ENCODE measurements at regions not wholly inside any gene's neighbourhood (a gene's known extent, or its start where the extent isn't known, plus 50 kb on each side); places are given as distances from the start of the nearest gene placed in this dataset.

GRCh38 chr3:76061654-76062053, 276.3 kb upstream of the ZNF717 start:
- no peaks in the 10 kb centered on the region for H3K4me1 ChIP-seq
- no peaks in the 10 kb centered on the region for H3K27me3 ChIP-seq
- no peak overlapping the region for H3K4me3 ChIP-seq
- DNase-seq, result no peak
- no peaks in the 10 kb centered on the region for H3K36me3 ChIP-seq
- no peaks in the 10 kb centered on the region for H3K9me3 ChIP-seq
- no peak overlapping the region for H3K27ac ChIP-seq
- TF ChIP-seq, protein P1, sequence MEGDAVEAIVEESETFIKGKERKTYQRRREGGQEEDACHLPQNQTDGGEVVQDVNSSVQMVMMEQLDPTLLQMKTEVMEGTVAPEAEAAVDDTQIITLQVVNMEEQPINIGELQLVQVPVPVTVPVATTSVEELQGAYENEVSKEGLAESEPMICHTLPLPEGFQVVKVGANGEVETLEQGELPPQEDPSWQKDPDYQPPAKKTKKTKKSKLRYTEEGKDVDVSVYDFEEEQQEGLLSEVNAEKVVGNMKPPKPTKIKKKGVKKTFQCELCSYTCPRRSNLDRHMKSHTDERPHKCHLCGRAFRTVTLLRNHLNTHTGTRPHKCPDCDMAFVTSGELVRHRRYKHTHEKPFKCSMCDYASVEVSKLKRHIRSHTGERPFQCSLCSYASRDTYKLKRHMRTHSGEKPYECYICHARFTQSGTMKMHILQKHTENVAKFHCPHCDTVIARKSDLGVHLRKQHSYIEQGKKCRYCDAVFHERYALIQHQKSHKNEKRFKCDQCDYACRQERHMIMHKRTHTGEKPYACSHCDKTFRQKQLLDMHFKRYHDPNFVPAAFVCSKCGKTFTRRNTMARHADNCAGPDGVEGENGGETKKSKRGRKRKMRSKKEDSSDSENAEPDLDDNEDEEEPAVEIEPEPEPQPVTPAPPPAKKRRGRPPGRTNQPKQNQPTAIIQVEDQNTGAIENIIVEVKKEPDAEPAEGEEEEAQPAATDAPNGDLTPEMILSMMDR (IDR thresholded peaks at IDR 0.05), result no peak
- TF ChIP-seq POLR2A (IDR thresholded peaks at IDR 0.05), result no peak

- Histone ChIP-seq H3K4me3 (no peak overlapping the region), H3K27me3 (no peaks in the 10 kb centered on the region), H3K4me1 (no peaks in the 10 kb centered on the region), H3K36me3 (no peaks in the 10 kb centered on the region), H3K9me3 (no peaks in the 10 kb centered on the region), H3K27ac (no peak overlapping the region)
- no peak for TF ChIP-seq POLR2A (IDR thresholded peaks at IDR 0.05)
- TF ChIP-seq, protein P1 (IDR thresholded peaks at IDR 0.05), result no peak
- DNase-seq, result no peak
These were observed 277.7 kb upstream of the ZNF717 start for GRCh38 chr3:76063019-76063418.

- H3K4me1 ChIP-seq, result no peaks in the 10 kb centered on the region
- H3K36me3 ChIP-seq, result no peaks in the 10 kb centered on the region
- TF ChIP-seq, protein P1 (IDR thresholded peaks at IDR 0.05), result no peak
- no peak for TF ChIP-seq POLR2A (IDR thresholded peaks at IDR 0.05)
- H3K4me3 ChIP-seq, result no peak overlapping the region
- no peaks in the 10 kb centered on the region for H3K9me3 ChIP-seq
- DNase-seq, result no peak
- H3K27me3 ChIP-seq, result no peaks in the 10 kb centered on the region
- H3K27ac ChIP-seq, result no peak overlapping the region
These were observed 278.5 kb upstream of the ZNF717 start for GRCh38 chr3:76063811-76064210.

DNA sequence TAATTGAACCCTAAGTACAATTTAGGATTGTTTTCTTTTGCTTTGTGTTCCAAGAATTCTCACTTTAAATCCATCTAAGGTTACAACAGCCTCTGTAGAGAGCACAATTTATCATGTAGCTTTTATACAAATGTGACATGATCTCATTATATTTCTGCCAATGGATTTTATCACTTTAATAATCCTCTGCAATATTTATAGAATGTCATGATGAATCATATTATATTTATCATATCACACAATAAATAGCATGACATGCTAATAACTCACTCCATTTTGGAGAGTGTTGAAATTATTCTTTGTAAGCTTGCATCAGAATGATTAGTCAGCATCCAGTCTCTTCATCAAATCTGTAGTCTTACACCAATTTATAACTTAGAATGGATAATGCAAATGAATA, 280.6 kb upstream of the ZNF717 start:
- TF ChIP-seq POLR2A (IDR thresholded peaks at IDR 0.05), result no peak
- TF ChIP-seq, protein P1 (IDR thresholded peaks at IDR 0.05), result no peak
- no peaks in the 10 kb centered on the region for H3K9me3 ChIP-seq
- DNase-seq, result no peak
- no peaks in the 10 kb centered on the region for H3K4me1 ChIP-seq
- H3K27ac ChIP-seq, result no peak overlapping the region
- no peak overlapping the region for H3K4me3 ChIP-seq
- no peaks in the 10 kb centered on the region for H3K36me3 ChIP-seq
- H3K27me3 ChIP-seq, result no peaks in the 10 kb centered on the region

DNA sequence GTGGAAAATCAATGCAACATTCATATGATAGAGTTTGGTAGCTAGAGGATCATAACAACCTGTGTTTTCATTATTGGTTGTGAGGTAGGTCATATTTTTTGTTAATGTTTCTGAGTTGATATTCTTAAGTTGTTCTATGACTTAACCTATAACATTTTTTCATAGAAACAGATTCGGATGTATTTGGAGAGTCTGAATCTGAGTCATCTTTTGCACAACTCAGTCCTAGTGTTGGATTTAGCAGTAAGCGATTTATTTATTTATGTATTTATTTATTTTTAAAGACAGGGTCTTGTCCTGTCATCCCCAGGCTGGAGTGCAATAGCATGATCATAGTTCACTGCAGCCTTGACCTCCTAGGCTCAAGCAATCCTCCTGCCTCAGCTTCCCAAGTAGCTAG, 292.8 kb upstream of the ZNF717 start:
- H3K27me3 ChIP-seq, result no peaks in the 10 kb centered on the region
- DNase-seq, result no peak
- no peak for TF ChIP-seq POLR2A (IDR thresholded peaks at IDR 0.05)
- TF ChIP-seq, protein P1 (IDR thresholded peaks at IDR 0.05), result no peak
- no peak overlapping the region for H3K4me3 ChIP-seq
- H3K4me1 ChIP-seq, result no peaks in the 10 kb centered on the region
- H3K36me3 ChIP-seq, result no peaks in the 10 kb centered on the region
- no peaks in the 10 kb centered on the region for H3K9me3 ChIP-seq
- H3K27ac ChIP-seq, result no peak overlapping the region

DNA sequence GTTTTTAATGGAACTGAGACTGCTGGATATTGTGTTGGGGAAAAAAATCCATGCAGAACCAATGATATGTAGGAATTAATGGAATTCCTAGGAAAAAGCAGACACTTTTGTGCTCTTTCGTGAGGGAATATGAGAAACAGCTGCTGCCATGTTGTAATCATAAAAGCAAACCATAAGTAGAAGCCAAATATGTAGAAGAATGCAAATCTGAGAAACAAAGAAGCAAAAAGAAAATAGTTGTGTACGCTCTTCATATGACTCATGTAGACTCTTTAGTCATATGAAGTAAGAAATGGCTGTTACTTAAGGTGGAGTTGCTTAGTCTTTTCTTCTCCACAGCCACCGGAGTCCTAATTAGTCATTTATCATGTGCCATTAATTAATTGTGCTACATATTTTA, 298.6 kb upstream of the ZNF717 start:
- no peak overlapping the region for H3K27ac ChIP-seq
- no peaks in the 10 kb centered on the region for H3K27me3 ChIP-seq
- no peaks in the 10 kb centered on the region for H3K36me3 ChIP-seq
- DNase-seq, result no peak
- H3K9me3 ChIP-seq, result no peaks in the 10 kb centered on the region
- H3K4me1 ChIP-seq, result no peaks in the 10 kb centered on the region
- no peak overlapping the region for H3K4me3 ChIP-seq
- no peak for TF ChIP-seq POLR2A (IDR thresholded peaks at IDR 0.05)
- TF ChIP-seq, protein P1 (IDR thresholded peaks at IDR 0.05), result no peak

Data from Peyer's patch (tissue), 4 donors.